ENCODE measurements at regions not wholly inside any gene's neighbourhood (a gene's known extent, or its start where the extent isn't known, plus 50 kb on each side); places are given as distances from the start of the nearest gene placed in this dataset.
"Not testable (repeated sequence)": the region's sequence is repeated elsewhere in the genome, so short reads cannot be mapped to it uniquely, and the experiment has no call there.

GRCh38 chr10:94125856-94126255 is 132.1 kb downstream of the PLCE1 start:
- DNase-seq (ENCODE audit: low read depth) = peak; percentile 48

- DNase-seq (ENCODE audit: low read depth) = no peak
Observed at GRCh38 chr10:94129393-94130130, 135.8 kb downstream of the PLCE1 start.

GRCh38 chr10:94131885-94132284 is 138.2 kb downstream of the PLCE1 start:
- DNase-seq (ENCODE audit: low read depth) = no peak

GRCh38 chr10:94133239-94133638 is 139.5 kb downstream of the PLCE1 start:
- no peak for DNase-seq (ENCODE audit: low read depth)

- DNase-seq (ENCODE audit: low read depth) = no peak
Observed at GRCh38 chr10:94137747-94138146, 144.0 kb downstream of the PLCE1 start.

- no peak for DNase-seq (ENCODE audit: low read depth)
Observed at GRCh38 chr10:94138391-94138790, 144.7 kb downstream of the PLCE1 start.

GRCh38 chr10:94143261-94143660 is 149.5 kb downstream of the PLCE1 start:
- DNase-seq (ENCODE audit: low read depth) = no peak

GRCh38 chr10:94146313-94146712 is 152.6 kb downstream of the PLCE1 start:
- DNase-seq (ENCODE audit: low read depth) = no peak

GRCh38 chr10:94146746-94147145 is 153.0 kb downstream of the PLCE1 start:
- DNase-seq (ENCODE audit: low read depth) = no peak

- no peak for DNase-seq (ENCODE audit: low read depth)
Observed at GRCh38 chr10:94149702-94150101, 156.0 kb downstream of the PLCE1 start.

GRCh38 chr10:94150541-94151184 is 156.9 kb downstream of the PLCE1 start:
- no peak for DNase-seq (ENCODE audit: low read depth)

- DNase-seq (ENCODE audit: low read depth) = no peak
Observed at GRCh38 chr10:94155722-94156271, 162.1 kb downstream of the PLCE1 start.

- no peak for DNase-seq (ENCODE audit: low read depth)
Observed at GRCh38 chr10:94156453-94156852, 162.7 kb downstream of the PLCE1 start.

GRCh38 chr10:94165158-94165611 is 171.5 kb downstream of the PLCE1 start:
- not testable (repeated sequence) for DNase-seq (ENCODE audit: low read depth)

- DNase-seq (ENCODE audit: low read depth) = no peak
Observed at GRCh38 chr10:94172332-94172731, 178.6 kb downstream of the PLCE1 start.

GRCh38 chr10:94173594-94173993 is 179.9 kb downstream of the PLCE1 start:
- DNase-seq (ENCODE audit: low read depth) = no peak

GRCh38 chr10:94174838-94175237 is 181.1 kb downstream of the PLCE1 start:
- no peak for DNase-seq (ENCODE audit: low read depth)

GRCh38 chr10:94178475-94179253 is 184.1 kb downstream of the NOC3L start:
- no peak for DNase-seq (ENCODE audit: low read depth)

- DNase-seq (ENCODE audit: low read depth) = no peak
Observed at GRCh38 chr10:94180576-94180975, 182.2 kb downstream of the NOC3L start.

GRCh38 chr10:94183666-94184264 is 179.0 kb downstream of the NOC3L start:
- DNase-seq (ENCODE audit: low read depth) = peak; percentile 79

GRCh38 chr10:94186722-94187121 is 176.0 kb downstream of the NOC3L start:
- no peak for DNase-seq (ENCODE audit: low read depth)

- DNase-seq (ENCODE audit: low read depth) = no peak
Observed at GRCh38 chr10:94192333-94192732, 170.4 kb downstream of the NOC3L start.

Data from HS-27A (cell line).